HFF-Myc (cell line): ENCODE measurements at regions not wholly inside any gene's neighbourhood (a gene's known extent, or its start where the extent isn't known, plus 50 kb on each side); places are given as distances from the start of the nearest gene placed in this dataset.

Source experiments
- DNase-seq: peaks from one replicate; pipeline ENCODE4 v3.0.0-alpha.2; 2011; ENCODE audit warnings: low read depth; ENCODE audit errors: extremely low read depth
- H3K4me3 ChIP-seq: replicated peaks from 2 replicates; pipeline ENCODE4 v1.5.1; 2011; ENCODE audit warnings: low read depth, mild to moderate bottlenecking, control low read depth, low read length
- CTCF ChIP-seq: IDR thresholded peaks from 2 replicates; pipeline ENCODE4 v1.5.1; 2012; ENCODE audit warnings: mild to moderate bottlenecking, low read depth, low read length, control low read depth; ENCODE audit errors: missing control alignments

- DNase-seq, result no peak
- no peak for TF ChIP-seq CTCF
Observed at GRCh38 chr18:10336749-10337350, 117.6 kb upstream of the APCDD1 start.

GRCh38 chr18:10340821-10341220 lies 113.6 kb upstream of the APCDD1 start:
- no peak for TF ChIP-seq CTCF
- DNase-seq, result no peak
- no peak overlapping the region for H3K4me3 ChIP-seq

More at GRCh38 chr18:10336749-10337350, 117.6 kb upstream of the APCDD1 start:
- no peak overlapping the region for H3K4me3 ChIP-seq

GRCh38 chr18:10343778-10344177 lies 110.7 kb upstream of the APCDD1 start:
- no peak for TF ChIP-seq CTCF
- no peak for DNase-seq
- H3K4me3 ChIP-seq, result no peak overlapping the region

GRCh38 chr18:10346749-10347415 lies 107.6 kb upstream of the APCDD1 start:
- TF ChIP-seq CTCF, result no peak
- DNase-seq, result no peak
- H3K4me3 ChIP-seq, result no peak overlapping the region

- TF ChIP-seq CTCF, result no peak
- no peak overlapping the region for H3K4me3 ChIP-seq
- DNase-seq, result no peak
Observed at GRCh38 chr18:10349561-10349960, 104.9 kb upstream of the APCDD1 start.

GRCh38 chr18:10350661-10351060 lies 103.8 kb upstream of the APCDD1 start:
- DNase-seq, result no peak
- H3K4me3 ChIP-seq, result no peak overlapping the region
- TF ChIP-seq CTCF, result no peak
